Dermis microvascular lymphatic vessel endothelial cell (primary cell): ENCODE measurements at regions not wholly inside any gene's neighbourhood (a gene's known extent, or its start where the extent isn't known, plus 50 kb on each side); places are given as distances from the start of the nearest gene placed in this dataset.
"Not testable (repeated sequence)": the region's sequence is repeated elsewhere in the genome, so short reads cannot be mapped to it uniquely, and the experiment has no call there.

Experiments
- DNase-seq, 2 donors: peaks; one replicate each; pipeline versions ENCODE4 v3.0.0 to v3.0.0-alpha.2; 2010; ENCODE audit warnings: low read depth in 2 of 2

GRCh38 chr1:146715054-146715453, 223.1 kb upstream of the NBPF12 start:
- DNase-seq: not testable (repeated sequence)

DNA sequence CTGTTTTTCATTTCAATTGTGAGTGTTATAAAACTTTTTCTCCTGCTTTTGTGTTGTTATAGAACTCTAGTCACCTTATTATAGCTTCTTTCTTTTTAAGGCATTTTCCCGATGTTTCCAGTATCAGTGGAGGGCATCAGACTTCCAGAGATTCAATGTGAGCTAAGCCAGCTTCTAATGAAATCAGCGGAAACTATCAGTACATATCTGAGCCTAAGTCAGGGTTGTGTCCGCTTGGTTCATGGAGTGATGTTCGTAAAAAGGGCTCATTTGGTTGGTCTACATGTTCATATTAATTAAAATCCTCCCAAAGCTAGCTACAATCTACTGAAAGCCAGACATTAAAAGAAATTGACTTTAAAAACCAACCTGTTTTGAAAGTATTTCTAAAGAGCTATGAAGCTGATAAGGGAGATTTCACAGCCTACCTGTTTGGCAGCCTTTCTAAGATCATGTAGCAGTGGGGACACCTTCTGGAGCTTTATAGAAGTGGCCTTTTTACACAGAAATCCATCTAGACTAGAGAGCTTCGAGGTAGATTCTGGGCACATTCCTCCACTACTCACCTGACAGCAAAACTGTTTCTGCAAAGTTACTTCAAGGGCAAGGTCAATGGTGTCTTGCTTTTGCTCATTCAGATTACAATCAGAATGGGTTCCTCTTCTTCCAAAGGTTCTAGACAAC, 227.1 kb upstream of the NBPF12 start:
- peak in 1 of 2 donors; percentile 1 for DNase-seq

GRCh38 chr1:146709302-146709701, 228.8 kb upstream of the NBPF12 start:
- not testable (repeated sequence) for DNase-seq

GRCh38 chr1:146704162-146704724, 233.9 kb upstream of the NBPF12 start:
- DNase-seq: not testable (repeated sequence)

- not testable (repeated sequence) for DNase-seq
Observed at GRCh38 chr1:146701320-146701719, 236.8 kb upstream of the NBPF12 start.

DNA sequence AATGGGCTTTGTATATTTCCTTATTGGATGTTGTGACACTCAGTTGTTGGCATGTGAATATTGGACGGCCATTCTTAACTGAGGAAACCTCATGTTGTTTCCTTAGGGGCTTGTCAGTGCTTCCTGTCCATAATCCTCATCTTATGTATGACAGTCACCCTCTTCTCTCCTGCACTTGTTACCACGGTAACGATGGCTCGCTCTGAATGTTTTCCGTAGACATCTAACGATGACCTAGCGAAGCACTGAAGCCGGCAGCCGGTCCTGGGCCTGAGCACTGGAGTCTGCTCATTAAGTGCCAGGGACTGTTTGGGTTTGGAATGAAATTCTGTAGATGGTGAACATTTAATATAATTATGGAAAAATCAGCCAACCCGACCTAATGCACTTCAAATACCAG, 242.7 kb upstream of the NBPF12 start:
- not testable (repeated sequence) for DNase-seq

DNA sequence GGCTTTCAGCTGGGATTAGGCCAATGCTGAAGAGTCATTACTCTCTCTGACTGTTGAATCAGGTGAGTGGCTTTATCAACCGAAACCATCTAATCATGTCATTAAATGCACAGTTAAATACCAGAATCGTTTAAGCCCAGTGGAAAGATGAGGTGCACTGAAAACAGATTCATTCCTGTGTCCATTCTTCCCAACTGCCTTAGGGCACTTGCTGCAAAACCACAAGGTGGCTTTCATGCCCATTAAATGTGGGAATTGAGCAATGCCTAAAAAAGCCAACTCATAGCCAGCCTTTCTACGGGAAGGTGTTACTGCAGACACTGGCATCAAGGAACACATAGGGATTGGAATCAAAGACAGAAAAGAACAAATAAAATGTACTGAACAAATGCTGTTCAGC, 246.3 kb upstream of the NBPF12 start:
- DNase-seq: not testable (repeated sequence)

DNA sequence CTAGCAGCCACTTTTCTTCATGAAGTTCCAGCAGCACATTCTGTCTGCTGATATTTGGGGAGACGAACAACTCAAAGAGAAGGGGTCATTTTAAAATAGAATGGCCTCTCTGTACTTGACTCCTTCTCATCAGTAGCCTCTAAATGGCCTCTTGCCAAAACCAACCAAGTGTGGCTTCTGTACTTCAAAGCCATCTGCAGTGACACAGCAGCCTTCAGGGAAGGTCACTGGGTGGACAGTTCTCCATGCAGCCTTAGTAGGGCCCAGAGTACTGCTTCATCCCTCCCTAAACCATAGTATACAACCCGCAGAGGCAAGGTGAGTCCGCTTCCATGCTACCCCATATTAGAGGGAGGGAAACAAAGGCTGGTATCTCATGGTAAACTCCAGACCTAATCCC, 249.2 kb upstream of the NBPF12 start:
- DNase-seq: not testable (repeated sequence)

- not testable (repeated sequence) for DNase-seq
Observed at GRCh38 chr1:146686777-146687366, 251.3 kb upstream of the NBPF12 start.

DNA sequence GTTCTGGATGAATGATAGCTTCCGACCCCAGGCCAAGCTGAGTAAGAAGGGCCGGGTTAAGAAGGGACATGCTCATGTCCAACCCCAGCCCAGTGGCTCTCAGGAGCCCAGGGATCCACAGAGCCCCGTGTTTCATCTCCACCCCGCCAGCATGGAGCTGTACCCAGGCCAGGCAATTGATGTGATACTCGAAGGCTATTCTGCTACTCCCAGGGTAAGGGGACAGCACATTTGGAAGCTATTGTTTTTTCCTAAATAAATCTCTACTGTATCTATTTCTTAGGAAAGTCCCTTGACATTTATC, 255.0 kb upstream of the NBPF12 start:
- DNase-seq: not testable (repeated sequence)

GRCh38 chr1:146682227-146683125, 255.6 kb upstream of the NBPF12 start:
- not testable (repeated sequence) for DNase-seq

GRCh38 chr1:146673729-146674299, 264.3 kb upstream of the NBPF12 start:
- not testable (repeated sequence) for DNase-seq

GRCh38 chr1:146672608-146673007, 265.5 kb upstream of the NBPF12 start:
- not testable (repeated sequence) for DNase-seq

DNA sequence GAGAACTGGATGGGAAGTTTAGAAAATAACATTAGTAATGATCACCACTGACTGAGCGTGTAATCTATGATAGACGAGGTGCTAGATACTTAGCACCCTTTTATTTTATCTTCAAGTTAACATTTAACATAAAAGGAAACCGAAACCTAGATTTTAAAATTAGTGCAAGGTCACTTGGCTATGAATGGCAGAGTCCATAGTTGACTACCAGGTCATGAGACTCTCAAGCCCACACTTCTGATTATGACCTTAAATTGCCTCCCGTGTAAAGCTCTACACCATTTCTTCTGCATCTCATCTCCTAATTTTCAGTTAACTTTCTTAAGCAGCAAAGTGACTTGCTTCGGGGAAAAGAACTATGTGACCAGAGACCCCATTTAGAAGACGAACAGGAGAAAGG, 266.5 kb upstream of the NBPF12 start:
- DNase-seq: not testable (repeated sequence)

GRCh38 chr1:146670832-146671566, 267.1 kb upstream of the NBPF12 start:
- not testable (repeated sequence) for DNase-seq

DNA sequence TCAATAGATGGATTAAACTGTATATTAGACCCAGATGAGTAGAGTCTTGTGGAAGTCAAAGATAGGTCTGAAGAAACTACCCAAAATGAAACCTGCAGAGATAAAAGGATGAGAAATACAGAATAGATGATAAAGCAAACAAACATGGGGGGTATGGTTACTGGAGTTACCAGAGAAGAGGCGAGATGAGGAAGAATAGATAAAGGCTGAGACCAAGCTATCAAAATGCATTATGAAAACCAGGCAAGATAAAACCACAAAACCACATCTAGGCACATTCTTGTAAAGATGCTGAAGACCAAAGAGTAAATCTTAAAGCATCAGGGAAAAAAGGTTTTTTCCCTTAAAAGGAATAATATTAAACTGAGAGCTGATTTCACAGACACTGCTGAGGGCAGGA, 271.8 kb upstream of the NBPF12 start:
- DNase-seq: not testable (repeated sequence)

GRCh38 chr1:146660242-146660641, 277.9 kb upstream of the NBPF12 start:
- DNase-seq: not testable (repeated sequence)

GRCh38 chr1:146656356-146657060, 281.6 kb upstream of the NBPF12 start:
- DNase-seq: not testable (repeated sequence)

- DNase-seq: not testable (repeated sequence)
Observed at GRCh38 chr1:146654763-146655162, 283.4 kb upstream of the NBPF12 start.

DNA sequence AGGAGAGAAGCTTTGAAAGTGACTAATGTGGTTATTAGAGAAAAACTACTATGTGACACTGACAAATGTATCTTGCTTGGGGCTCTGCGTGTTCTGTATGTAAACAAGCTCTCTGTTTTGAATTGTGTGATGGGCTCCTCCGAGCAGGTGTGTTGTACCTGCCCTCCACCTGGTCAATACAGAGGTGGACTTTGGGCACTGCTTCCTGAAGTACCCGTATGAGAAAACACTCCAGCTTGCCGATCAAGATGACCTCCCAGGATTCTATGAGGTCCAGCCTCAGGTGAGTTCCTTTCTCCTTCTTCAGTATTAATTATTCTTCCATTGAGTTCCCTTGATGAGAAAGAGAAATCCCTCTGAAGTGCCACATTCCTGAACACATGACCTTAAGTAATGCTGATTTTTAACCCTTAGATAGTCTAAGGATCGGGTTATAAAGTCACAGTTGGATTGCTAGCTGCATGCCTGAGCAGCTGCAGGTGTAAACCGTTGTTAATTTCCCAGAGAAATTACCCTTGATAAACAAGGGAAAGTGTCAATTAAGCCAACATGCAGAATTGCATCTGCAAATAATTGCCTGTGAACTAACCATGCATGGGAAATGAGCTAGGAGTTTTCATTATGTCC, 292.0 kb upstream of the NBPF12 start:
- DNase-seq: not testable (repeated sequence)
